ENCODE measurements at regions not wholly inside any gene's neighbourhood (a gene's known extent, or its start where the extent isn't known, plus 50 kb on each side); places are given as distances from the start of the nearest gene placed in this dataset.
"Not testable (repeated sequence)": the region's sequence is repeated elsewhere in the genome, so short reads cannot be mapped to it uniquely, and the experiment has no call there.

DNA sequence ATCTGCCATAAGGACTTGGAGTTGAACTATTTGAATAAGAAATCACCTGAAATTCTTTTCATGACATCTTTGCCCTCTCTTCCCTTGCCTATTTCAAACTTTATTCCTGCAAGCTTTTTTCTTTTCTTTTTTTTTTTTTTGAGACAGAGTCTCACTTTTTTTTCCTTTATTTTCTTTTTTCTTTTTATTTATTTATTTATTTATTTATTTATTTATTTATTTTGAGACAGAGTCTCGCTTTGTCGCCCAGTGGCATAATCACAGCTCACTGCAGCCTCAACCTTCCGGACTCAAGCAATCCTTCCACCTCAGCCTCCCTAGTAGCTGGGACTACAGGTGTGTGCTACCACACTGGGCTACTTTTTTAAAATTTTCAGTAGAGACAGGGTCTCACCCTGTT lies 369.3 kb upstream of the ATP11B start:
- DNase-seq = no peak

DNA sequence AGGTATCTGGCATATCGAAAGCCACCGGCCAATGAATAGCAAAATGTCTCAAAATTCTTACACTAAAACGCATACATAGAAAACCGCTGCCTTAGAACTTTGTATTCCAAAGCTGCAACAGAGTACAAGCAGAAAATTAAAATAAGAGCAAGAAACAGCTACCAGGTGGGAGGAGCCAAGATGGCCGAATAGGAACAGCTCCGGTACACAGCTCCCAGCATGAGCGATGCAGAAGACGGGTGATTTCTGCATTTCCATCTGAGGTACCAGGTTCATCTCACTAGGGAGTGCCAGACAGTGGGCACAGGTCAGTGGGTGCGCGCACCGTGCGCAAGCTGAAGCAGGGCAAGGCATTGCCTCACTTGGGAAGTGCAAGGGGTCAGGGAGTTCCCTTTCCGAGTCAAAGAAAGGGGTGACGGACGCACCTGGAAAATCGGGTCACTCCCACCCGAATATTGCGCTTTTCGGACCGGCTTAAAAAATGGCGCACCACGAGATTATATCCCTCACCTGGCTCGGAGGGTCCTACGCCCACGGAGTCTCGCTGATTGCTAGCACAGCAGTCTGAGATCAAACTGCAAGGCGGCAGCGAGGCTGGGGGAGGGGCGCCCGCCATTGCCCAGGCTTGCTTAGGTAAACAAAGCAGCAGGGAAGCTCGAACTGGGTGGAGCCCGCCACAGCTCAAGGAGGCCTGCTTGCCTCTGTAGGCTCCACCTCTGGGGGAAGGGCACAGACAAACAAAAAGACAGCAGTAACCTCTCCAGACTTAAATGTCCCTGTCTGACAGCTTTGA lies 367.2 kb upstream of the ATP11B start:
- not testable (repeated sequence) for DNase-seq

DNA sequence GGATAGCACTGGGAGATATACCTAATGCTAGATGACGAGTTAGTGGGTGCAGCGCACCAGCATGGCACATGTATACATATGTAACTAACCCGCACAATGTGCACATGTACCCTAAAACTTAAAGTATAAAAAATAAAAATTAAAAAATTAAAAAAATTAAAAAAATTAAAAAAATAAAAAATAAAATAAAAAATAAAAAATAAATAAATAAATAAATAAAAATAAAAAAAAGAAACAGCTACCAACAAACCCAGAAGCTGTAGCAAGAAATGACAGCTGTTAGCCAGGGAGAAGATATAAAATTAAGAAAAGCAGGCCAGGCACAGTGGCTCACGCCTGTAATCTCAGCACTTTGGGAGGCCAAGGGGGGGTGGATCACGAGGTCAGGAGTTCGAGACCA lies 361.3 kb upstream of the ATP11B start:
- DNase-seq = not testable (repeated sequence)

DNA sequence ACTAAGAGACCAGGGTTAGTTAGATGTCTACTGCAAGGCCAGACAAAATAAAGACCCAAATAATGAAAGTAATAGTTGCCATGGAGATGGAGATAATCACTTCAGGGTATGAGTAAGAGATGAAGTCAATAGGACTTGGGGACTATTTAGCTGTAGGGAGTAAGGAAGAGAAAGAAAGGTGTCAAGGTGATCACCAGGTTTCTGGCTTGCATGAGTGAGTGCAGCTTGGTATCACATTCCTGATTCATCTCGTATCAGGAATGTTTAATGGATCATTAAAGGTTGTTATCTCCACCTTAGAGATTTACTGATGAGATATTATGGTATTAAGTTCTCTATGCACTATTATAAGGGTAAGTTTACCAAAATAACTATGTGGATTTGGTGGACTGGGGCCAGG lies 357.4 kb upstream of the ATP11B start:
- DNase-seq = no peak

DNA sequence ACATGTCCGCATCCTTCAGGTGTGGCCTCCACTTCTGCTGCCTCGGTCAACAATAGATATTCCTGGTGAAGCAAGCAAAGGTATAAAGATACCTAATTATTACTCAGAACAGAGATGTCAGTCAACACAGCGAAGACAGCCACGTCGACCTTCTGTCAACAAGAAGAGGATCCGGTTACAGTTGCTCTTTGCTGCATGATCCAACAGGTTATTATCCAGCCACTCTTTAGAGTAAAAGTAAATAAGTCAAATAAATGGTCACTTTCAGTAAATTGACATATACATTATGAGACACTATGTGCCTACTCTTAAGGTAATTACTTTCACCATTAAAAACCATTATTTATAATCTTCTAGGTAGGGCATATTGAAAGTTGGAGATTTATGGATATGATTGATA lies 356.8 kb upstream of the ATP11B start:
- no peak for DNase-seq

DNA sequence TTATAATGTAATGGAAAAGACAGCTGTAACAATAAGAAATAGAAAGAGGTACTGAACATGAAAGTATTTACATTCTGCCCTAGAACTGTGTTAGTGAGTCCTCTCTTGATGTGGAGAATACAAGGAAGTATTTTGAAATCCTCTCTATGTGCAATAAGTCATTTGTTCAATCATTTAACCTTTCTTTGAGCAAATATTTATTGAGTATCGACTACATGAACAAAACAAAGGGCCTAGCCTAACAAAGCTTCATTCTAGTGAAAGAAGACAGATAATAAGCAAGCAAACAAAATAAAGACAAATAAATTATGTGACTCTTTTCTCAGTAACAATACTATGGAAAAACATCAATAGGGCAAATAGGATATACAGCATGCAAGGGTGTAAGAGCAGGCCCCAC lies 354.9 kb upstream of the ATP11B start:
- DNase-seq = no peak

DNA sequence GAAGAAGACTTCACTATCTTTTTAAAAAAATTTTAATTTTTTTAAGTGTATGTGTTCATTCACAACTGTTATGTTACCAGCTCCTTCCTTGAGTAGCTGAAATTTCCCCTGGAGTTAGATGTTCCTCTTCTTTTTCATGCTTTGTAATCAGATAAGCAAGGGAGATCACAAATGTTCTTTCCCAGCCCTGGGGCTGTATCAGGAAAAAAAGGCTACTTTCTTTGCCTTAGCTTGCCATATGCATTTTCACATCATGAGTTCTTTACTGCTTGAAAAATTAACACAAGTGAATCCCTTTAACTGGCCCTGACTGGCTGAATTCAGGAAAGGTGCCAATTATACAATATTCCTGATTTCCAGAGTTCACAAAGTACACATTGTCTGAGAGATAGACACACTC lies 353.2 kb upstream of the ATP11B start:
- no peak for DNase-seq

DNA sequence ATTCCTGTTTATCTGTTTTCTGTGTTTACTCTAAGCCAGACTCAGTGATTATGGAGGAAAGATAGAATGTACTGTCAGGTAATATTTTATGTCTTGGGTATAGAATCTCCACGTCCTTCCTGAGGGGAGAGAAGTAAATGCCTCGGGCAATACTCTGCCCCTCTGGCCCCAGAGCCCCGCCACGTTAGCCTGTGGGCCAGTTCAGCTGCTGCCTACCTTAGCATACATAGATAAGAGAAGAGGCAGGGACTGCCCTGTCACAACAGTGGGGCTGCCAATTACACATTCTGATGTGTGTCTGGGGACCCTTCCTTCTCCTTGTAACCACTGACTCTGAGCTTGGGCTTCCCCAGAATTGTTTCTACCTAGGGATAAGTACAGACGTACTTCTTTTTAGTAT lies 347.7 kb upstream of the ATP11B start:
- DNase-seq = no peak

DNA sequence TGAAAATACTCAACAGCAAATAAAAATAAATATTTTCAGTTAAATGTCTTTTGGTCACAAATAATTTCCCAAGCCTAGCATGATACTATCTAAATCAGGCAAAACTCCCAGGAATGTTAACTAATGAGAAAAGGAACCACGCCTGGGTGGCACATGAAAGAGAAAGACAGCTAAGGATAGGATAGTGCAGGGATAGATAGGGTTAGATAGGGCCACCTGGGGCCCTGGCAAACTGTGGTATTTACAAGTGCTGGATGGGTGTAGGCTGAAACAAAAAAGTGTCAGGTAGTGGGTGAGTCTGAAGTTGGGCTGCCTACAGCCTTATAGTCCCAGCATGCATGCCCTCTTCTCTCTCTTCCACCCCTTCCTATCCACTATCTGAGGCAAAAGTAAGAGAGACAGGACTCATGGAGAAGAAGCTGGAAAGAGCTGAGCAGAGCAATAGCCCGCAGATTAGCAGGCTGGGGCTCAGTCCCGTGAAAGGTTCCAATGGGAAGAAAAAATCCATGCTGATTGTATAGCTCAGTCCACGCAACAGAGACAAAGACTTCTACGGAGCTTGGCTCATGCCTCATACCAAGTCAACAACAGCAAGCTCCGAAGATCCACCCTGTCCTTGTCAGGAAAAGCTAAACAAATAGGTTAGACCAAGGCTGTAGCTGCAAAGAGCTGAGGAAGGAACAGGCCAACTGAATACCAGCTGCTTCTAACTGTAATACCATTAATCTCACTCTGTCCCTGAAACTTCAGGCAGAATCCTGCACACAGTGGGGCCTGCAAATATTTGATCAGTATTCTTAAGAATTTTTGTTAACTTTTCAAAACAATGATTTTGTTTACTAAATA lies 342.1 kb upstream of the ATP11B start:
- no peak for DNase-seq

DNA sequence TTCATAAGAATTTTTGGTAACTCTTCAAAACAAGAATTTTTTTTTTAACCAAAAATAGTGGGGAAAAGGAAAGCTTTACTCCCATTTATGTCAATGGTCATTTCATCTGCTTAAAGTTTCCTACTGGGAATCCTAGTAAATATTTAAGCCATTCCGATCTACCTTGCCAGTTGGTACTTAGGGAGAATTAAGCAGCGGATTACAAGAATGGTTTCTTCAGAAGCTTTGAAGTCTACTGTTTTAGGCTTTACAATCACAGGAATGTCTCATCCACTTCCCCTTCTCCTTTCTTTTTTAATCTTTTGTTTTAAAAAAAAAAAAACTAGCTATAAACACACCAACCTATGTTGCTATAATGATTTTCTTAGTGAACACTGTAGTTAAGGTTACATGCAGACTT lies 341.4 kb upstream of the ATP11B start:
- no peak for DNase-seq

DNA sequence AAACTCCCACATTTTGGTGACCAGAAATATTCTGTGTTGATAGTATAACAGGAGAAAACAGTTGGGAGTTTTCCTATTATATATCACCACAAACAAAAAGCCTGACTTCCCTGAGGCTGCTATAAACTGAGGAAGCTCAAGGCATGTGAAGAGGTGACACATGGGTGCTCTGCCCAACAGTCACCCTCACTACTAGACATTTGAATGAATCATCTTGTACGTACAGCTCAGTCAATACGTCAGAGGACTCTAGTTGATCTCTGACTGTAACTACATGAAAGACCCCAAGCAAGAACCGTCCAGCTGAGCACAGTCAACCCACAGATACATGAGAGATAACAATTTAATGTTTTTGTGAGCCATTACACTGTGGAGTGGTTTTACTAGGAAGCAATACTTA lies 338.3 kb upstream of the ATP11B start:
- no peak for DNase-seq

DNA sequence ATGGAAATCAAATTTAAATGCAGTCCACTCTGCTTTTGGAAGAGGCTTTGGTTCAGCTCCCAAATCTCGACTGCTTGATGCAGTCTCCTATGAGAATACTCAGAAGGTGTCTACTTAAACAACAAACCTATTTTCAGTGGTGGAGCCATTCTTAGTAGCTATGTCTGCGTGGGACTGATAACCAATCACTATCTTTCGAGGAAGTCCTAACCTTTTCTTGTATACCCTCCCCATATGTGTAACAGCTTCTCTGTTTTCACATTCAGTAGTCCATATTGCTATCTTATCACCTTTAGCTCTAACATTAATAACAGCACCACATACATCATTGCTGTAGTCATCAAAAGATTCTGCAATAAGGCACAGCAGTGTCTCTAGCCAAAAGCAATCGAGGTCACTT lies 333.0 kb upstream of the ATP11B start:
- no peak for DNase-seq

DNA sequence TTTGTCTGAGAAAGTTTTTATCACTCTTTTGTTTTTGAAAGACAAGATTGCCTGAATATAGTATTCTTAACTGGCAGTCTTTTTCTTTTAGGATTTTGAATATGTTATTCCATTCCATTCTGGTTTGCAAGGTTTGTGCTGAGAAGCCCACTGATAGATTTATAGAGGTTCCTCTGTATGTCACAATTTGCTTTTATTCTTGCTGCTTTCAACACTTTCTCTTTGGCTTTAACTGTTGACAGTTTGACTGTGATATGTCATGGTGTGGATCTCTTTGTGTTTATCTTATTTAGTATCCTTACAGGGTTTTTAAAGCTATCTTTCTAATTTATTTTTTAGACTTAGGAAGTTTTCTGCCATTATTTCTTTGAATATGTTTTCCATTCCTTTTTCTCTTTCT lies 331.2 kb upstream of the ATP11B start:
- DNase-seq = no peak

DNA sequence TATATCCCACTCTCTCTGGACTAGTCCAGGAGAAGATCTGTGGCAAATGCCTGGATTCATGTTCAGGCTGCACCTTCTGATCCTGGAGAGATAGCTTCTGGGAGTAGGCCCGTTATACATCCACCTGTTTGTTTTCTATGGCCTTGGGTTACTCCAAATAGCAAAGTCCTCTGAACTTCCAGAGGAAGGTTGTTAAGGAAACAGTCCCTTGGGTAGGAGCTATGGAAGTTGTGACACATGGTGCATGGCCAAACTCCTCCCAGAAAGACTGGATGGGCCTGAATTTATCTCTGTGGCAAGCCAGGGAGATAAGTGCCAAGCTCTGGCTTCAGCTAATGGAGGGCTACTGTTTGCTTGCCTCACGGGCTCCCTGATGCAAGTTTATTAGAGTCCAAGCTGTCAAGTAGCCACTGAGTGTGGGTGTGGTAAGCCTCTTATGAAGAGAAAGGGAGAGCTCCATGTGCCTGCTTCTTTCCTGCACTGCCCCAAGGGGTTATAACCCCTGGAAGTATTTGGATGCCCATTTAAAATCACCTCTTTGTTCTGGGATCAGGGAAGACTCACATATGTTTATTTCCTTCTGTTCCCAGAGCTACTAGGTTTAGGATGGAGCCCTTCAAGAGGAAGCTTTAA lies 328.7 kb upstream of the ATP11B start:
- no peak for DNase-seq

DNA sequence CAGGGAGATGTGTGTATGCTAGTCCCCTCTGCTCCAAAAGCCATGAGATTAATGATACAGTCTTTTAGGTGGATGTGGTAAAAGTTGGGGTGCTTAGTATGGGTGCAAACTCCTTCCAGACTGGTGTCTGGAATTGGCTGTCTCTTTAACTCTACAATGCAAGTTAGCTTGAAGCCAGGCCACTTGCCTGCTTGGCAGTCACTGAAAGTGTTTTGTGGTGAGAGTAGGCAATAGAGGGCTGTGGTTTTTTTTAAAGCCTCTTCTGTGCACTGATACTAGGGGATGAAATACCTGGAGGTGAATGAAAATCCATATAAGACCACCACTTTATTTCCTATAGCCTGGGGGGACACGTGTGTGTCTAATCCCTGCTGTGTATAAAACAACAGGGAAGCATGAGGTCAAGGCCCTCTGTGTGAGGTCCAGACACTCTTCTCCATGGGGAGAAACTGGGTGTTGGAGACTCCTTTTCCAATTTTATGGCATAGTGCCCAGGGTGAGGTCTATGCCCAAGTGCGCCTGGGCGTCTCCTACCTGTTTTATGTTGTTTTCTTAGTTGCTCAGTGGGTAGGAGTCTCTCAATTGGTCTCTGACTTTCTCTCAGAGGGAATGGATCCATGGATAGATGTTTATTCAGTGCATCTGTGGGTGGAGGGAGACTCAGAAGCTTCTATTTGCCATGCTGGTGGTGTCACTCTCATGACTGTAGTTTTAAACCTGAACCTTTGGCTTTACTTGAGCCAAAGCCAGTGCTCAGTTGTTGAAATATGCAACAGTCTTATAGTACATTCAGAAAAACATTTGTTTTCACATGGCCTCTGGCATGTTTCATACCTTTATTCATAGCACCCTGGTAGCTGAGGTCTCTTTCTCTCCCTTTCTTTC lies 327.8 kb upstream of the ATP11B start:
- DNase-seq = no peak

DNA sequence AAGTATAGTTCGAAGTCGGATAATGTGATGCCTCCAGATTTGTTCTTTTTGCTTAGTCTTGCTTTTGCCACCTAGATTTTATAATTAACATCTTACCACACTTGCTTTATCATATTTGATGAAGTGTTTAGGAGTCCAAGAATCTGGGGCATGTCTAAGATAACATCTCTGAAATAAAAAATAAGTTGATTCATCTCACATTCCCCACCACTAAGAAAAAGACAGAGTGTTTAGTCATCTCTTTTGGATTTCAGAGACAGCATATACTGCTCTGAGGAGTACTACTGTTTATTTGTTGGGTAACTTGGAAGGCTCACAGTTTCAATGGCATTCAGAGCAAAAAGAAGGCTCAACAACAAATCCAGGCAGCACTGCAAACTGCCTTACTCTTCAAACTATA lies 324.2 kb upstream of the ATP11B start:
- DNase-seq = no peak

DNA sequence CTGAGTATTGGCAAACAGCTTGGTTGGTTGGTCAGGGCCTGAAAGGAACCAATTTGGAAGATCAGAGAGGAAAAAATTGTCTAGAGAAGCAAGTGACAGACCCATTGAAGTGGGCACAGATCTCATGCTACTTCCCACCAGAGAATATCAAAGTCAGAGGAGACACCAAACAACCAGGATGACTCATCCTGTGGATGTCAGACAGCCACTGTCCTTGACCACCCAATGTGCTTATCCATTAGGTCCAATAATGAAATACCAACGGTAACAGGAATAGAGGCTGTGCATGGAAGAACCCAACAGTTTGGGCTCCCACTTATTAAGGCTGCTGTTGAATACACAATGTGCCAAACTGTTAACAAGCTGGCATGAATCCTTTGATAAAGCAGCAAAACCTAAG lies 323.1 kb upstream of the ATP11B start:
- no peak for DNase-seq

DNA sequence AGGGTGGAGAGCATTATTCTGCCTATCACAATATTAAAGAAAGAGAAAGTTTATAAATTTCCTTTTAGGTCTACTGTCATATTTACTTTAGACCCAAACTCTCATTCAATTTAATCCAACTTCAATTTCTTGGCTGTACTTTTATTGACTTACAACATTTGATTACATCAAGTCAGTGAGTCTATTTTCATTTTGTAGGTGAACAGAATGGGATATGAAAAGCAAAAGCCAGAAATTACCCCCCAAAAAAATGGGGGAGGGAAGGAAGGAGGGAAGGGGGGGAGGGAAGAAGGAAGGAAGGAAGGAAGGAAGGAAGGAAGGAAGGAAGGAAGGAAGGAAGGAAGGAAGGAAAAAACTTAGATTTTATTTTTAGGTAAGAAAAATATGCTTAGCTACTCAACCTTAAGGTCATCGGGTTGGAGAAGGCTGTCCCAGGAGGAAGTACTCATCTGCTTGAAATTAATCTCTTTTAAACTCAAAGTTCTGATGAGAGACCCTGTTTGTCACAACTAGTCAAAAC lies 320.1 kb upstream of the ATP11B start:
- no peak for DNase-seq

DNA sequence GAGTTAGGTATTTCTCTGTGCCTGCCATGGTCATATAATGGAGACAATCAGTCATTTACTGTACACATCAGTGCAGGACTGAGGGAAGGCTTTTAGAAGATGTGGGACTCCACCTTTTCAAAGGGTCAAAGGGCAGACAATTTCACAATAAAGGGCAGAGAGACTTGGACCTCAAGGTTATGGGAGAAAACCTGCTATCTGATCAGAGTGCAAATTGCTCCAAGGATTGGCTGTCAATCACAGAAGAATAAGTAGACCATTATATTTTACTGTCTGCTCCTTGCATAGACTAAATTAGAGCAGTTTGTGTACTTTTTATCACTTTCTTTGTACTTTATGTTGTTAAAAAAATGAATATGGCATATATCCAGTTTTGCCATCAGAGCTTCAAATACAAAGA lies 314.9 kb upstream of the ATP11B start:
- DNase-seq = no peak

DNA sequence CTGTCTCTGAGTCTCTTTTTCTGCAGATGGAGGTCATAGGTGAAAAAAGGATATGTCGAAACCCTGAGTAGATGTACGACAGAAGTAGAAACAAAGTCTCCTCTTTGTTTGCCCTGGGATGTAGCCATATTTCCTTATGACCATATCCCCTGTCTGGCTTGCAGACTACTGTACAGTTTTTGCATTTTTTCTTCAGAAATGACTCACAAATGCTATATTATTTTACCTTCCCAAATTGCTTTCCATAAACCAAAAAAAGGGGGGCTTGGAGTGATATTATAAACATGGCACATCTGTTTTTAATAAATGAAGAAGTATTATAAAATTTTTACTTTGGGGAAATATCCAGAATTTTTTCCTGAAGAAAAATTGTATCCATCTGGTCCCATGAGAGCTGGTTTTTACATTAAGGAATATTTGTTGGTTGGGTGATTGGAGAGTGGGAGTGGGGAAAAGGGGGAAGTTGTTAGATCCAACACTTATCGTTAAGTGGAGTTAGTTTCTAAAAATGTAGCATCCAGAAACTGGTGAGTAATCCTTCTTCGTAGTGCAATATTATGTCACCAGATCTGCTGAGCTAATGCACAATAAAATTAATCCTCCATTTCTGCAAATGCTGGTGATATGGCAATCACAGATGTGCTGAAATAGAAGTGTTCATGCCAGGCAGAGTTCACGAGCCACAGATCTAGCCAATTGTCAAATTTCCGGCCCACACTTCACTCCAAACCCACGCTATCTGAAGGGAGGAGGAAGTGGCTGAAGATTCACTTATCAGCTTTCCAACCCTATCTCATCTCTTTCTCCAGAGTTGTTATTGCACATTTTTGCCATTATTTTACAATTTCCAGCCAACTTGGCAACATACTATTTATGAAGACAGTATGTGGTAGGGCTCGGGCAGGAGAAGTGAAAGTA lies 313.6 kb upstream of the ATP11B start:
- DNase-seq = no peak

DNA sequence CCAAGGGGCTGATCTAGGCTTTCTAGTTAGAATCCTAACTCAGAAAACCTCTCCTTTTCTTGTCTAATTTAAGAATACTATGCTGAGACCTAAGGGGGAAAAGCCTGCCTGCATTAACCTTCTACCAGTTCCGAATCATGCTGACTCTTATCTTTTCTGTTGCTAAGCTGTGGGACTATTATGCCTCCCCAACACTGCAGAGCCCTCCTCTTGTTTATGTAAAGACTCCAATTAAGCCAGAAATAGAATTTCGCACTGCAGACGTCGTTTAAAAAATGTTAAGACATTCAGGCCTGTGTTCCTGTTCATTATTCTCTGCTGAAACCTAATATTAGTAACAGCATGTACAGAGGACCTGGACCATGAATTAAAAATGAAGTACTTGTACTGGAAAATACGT lies 310.6 kb upstream of the ATP11B start:
- DNase-seq = no peak

DNA sequence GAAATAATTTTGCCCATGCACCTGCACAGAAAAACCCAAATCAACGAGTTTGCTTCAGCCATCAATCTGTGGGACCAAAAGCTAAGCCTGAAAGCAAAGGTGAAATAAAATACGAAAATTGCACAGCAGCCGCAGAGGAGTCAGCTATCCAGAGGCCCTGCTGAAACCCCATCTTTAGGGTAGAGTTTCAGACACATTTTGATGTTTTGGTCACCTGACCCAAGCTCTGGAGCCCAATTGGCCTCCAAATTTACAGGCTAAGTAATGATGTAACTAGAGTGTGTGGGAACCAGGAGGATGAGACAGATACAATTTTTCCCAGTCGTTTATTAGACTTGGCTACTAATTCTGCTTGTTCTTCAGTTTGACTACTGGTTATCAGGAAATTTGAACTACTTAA lies 308.6 kb upstream of the ATP11B start:
- DNase-seq = no peak
